ENCODE measurements at regions not wholly inside any gene's neighbourhood (a gene's known extent, or its start where the extent isn't known, plus 50 kb on each side); places are given as distances from the start of the nearest gene placed in this dataset.
"Not testable (repeated sequence)": the region's sequence is repeated elsewhere in the genome, so short reads cannot be mapped to it uniquely, and the experiment has no call there.

GRCh38 chr1:228796945-228797344 is 61.7 kb downstream of the RHOU start:
- DNase-seq (ENCODE audit: insufficient read length, low spot score); FAIRE-seq: not testable (repeated sequence)

- TF ChIP-seq SPI1 (IDR thresholded peaks at IDR 0.05; ENCODE audit: low read depth, low read length) = no peak
- no peak for FAIRE-seq
- DNase-seq (ENCODE audit: insufficient read length, low spot score) = no peak
Observed at GRCh38 chr1:228798035-228798434, 62.8 kb downstream of the RHOU start.

GRCh38 chr1:228798548-228798947 is 63.3 kb downstream of the RHOU start:
- FAIRE-seq (no peak), DNase-seq (ENCODE audit: insufficient read length, low spot score) (no peak)
- TF ChIP-seq POU2F2 (IDR thresholded peaks at IDR 0.05; ENCODE audit: low read depth, low read length) (no peak), POLR2A (IDR thresholded peaks at IDR 0.05; ENCODE audit: low read depth, low read length) (no peak), PAX5 (IDR thresholded peaks at IDR 0.05; ENCODE audit: insufficient read depth, low read length, severe bottlenecking) (no peak), TAF1 (IDR thresholded peaks at IDR 0.05; ENCODE audit: low read depth, low read length) (no peak), POLR2AphosphoS5 (IDR thresholded peaks at IDR 0.05; ENCODE audit: low read depth, low read length) (no peak), SPI1 (IDR thresholded peaks at IDR 0.05; ENCODE audit: low read depth, low read length) (no peak)

GRCh38 chr1:228799924-228800323 is 64.6 kb downstream of the RHOU start:
- FAIRE-seq (no peak), DNase-seq (ENCODE audit: insufficient read length, low spot score) (no peak)
- TF ChIP-seq POU2F2 (IDR thresholded peaks at IDR 0.05; ENCODE audit: low read depth, low read length) (no peak), POLR2A (IDR thresholded peaks at IDR 0.05; ENCODE audit: low read depth, low read length) (no peak), SPI1 (IDR thresholded peaks at IDR 0.05; ENCODE audit: low read depth, low read length) (no peak), PAX5 (IDR thresholded peaks at IDR 0.05; ENCODE audit: insufficient read depth, low read length, severe bottlenecking) (no peak), TAF1 (IDR thresholded peaks at IDR 0.05; ENCODE audit: low read depth, low read length) (no peak), POLR2AphosphoS5 (IDR thresholded peaks at IDR 0.05; ENCODE audit: low read depth, low read length) (no peak)

- FAIRE-seq (no peak), DNase-seq (ENCODE audit: insufficient read length, low spot score) (no peak)
- TF ChIP-seq POU2F2 (IDR thresholded peaks at IDR 0.05; ENCODE audit: low read depth, low read length) (no peak), SPI1 (IDR thresholded peaks at IDR 0.05; ENCODE audit: low read depth, low read length) (no peak), POLR2A (IDR thresholded peaks at IDR 0.05; ENCODE audit: low read depth, low read length) (no peak), POLR2AphosphoS5 (IDR thresholded peaks at IDR 0.05; ENCODE audit: low read depth, low read length) (no peak), PAX5 (IDR thresholded peaks at IDR 0.05; ENCODE audit: insufficient read depth, low read length, severe bottlenecking) (no peak)
Observed at GRCh38 chr1:228801068-228801467, 65.8 kb downstream of the RHOU start.

- TF ChIP-seq POLR2AphosphoS5 (IDR thresholded peaks at IDR 0.05; ENCODE audit: low read depth, low read length) (no peak), POLR2A (IDR thresholded peaks at IDR 0.05; ENCODE audit: low read depth, low read length) (no peak), SPI1 (IDR thresholded peaks at IDR 0.05; ENCODE audit: low read depth, low read length) (no peak), POU2F2 (IDR thresholded peaks at IDR 0.05; ENCODE audit: low read depth, low read length) (no peak), TAF1 (IDR thresholded peaks at IDR 0.05; ENCODE audit: low read depth, low read length) (no peak), PAX5 (IDR thresholded peaks at IDR 0.05; ENCODE audit: insufficient read depth, low read length, severe bottlenecking) (no peak)
- FAIRE-seq (no peak), DNase-seq (ENCODE audit: insufficient read length, low spot score) (no peak)
Observed at GRCh38 chr1:228802386-228803220, 67.3 kb downstream of the RHOU start.

GRCh38 chr1:228803421-228803820 is 68.1 kb downstream of the RHOU start:
- no peak for TF ChIP-seq POLR2A (IDR thresholded peaks at IDR 0.05; ENCODE audit: low read depth, low read length)
- no peak for TF ChIP-seq PAX5 (IDR thresholded peaks at IDR 0.05; ENCODE audit: insufficient read depth, low read length, severe bottlenecking)
- TF ChIP-seq POU2F2 (IDR thresholded peaks at IDR 0.05; ENCODE audit: low read depth, low read length) = no peak
- TF ChIP-seq TAF1 (IDR thresholded peaks at IDR 0.05; ENCODE audit: low read depth, low read length) = no peak
- no peak for TF ChIP-seq SPI1 (IDR thresholded peaks at IDR 0.05; ENCODE audit: low read depth, low read length)
- no peak for TF ChIP-seq POLR2AphosphoS5 (IDR thresholded peaks at IDR 0.05; ENCODE audit: low read depth, low read length)
- FAIRE-seq = no peak
- DNase-seq (ENCODE audit: insufficient read length, low spot score) = no peak

- no peak for TF ChIP-seq POU2F2 (IDR thresholded peaks at IDR 0.05; ENCODE audit: low read depth, low read length)
- no peak for TF ChIP-seq TAF1 (IDR thresholded peaks at IDR 0.05; ENCODE audit: low read depth, low read length)
- no peak for TF ChIP-seq PAX5 (IDR thresholded peaks at IDR 0.05; ENCODE audit: insufficient read depth, low read length, severe bottlenecking)
- no peak for TF ChIP-seq POLR2A (IDR thresholded peaks at IDR 0.05; ENCODE audit: low read depth, low read length)
- FAIRE-seq = no peak
- DNase-seq (ENCODE audit: insufficient read length, low spot score) = no peak
Observed at GRCh38 chr1:228804173-228804572, 68.9 kb downstream of the RHOU start.

- DNase-seq (ENCODE audit: insufficient read length, low spot score) (no peak), FAIRE-seq (no peak)
- TF ChIP-seq PAX5 (IDR thresholded peaks at IDR 0.05; ENCODE audit: insufficient read depth, low read length, severe bottlenecking) (no peak), POU2F2 (IDR thresholded peaks at IDR 0.05; ENCODE audit: low read depth, low read length) (no peak), TAF1 (IDR thresholded peaks at IDR 0.05; ENCODE audit: low read depth, low read length) (no peak), POLR2AphosphoS5 (IDR thresholded peaks at IDR 0.05; ENCODE audit: low read depth, low read length) (no peak), SPI1 (IDR thresholded peaks at IDR 0.05; ENCODE audit: low read depth, low read length) (no peak), POLR2A (IDR thresholded peaks at IDR 0.05; ENCODE audit: low read depth, low read length) (no peak)
Observed at GRCh38 chr1:228804640-228805413, 69.5 kb downstream of the RHOU start.

All from GM12891 (cell line).